Brain microvascular endothelial cell (primary cell): ENCODE measurements at regions not wholly inside any gene's neighbourhood (a gene's known extent, or its start where the extent isn't known, plus 50 kb on each side); places are given as distances from the start of the nearest gene placed in this dataset.

ENCODE experiments used
- DNase-seq: peaks from one replicate; pipeline ENCODE4 v3.0.0-alpha.2; 2020
- H3K27ac ChIP-seq: fragments of 250-450 bp; sonication (Bioruptor Pico); 2 replicates; pipeline ENCODE4 v1.5.1; 2020; ENCODE audit warnings: mild to moderate bottlenecking, moderate library complexity
- H3K27me3 ChIP-seq: fragments of 250-450 bp; sonication (Bioruptor Pico); replicated peaks from 2 replicates; pipeline ENCODE4 v1.5.1; 2020; ENCODE audit warnings: mild to moderate bottlenecking
- H3K36me3 ChIP-seq: fragments of 250-450 bp; sonication (Bioruptor Pico); replicated peaks from 2 replicates; pipeline ENCODE4 v1.5.1; 2020; ENCODE audit warnings: mild to moderate bottlenecking
- H3K4me3 ChIP-seq: 2 replicates; pipeline ENCODE4 v1.5.1; 2011; ENCODE audit warnings: low read depth, mild to moderate bottlenecking, control low read depth, low read length, moderate library complexity
- in situ Hi-C: cut with HindIII; loops from 2 replicates; pipeline ENCODE4 v1.10.0; 2017; ENCODE audit warnings: low sequenced_read_pairs, low pct_ligation_motif_present
- TF ChIP-seq, protein P1 (sequence below): IDR thresholded peaks from 2 replicates; pipeline ENCODE4 v1.5.1; 2011; ENCODE audit warnings: low read depth, mild to moderate bottlenecking, moderate library complexity, low read length, control low read depth, inconsistent platforms; ENCODE audit errors: missing control alignments

DNA sequence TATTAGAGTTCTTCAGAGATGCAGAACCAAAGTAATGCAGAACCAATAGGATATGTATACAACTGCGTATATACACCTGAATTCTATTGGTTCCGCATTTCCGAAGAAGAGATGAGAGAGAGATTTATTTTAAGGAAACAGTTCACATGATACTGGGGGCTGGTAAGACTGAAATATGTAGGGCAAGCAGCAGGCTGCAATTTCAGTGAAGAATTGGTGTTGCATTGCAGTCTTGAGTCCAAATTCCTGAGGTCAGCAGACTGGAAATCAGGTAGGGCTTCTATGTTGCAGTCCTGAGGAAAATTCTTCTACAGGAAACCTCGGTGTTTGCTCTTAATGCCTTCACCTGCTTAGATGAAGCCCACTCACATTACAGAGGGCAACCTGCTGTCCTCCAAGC, 128.2 kb upstream of the MED13 start:
- DNase-seq, result no peak
- Histone ChIP-seq H3K4me3 (no peak overlapping the region), H3K36me3 (no peaks in the 10 kb centered on the region), H3K27ac (no peak overlapping the region), H3K27me3 (no peaks in the 10 kb centered on the region)
- TF ChIP-seq, protein P1, sequence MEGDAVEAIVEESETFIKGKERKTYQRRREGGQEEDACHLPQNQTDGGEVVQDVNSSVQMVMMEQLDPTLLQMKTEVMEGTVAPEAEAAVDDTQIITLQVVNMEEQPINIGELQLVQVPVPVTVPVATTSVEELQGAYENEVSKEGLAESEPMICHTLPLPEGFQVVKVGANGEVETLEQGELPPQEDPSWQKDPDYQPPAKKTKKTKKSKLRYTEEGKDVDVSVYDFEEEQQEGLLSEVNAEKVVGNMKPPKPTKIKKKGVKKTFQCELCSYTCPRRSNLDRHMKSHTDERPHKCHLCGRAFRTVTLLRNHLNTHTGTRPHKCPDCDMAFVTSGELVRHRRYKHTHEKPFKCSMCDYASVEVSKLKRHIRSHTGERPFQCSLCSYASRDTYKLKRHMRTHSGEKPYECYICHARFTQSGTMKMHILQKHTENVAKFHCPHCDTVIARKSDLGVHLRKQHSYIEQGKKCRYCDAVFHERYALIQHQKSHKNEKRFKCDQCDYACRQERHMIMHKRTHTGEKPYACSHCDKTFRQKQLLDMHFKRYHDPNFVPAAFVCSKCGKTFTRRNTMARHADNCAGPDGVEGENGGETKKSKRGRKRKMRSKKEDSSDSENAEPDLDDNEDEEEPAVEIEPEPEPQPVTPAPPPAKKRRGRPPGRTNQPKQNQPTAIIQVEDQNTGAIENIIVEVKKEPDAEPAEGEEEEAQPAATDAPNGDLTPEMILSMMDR, result no peak
- in situ Hi-C loops, result no loop called here

DNA sequence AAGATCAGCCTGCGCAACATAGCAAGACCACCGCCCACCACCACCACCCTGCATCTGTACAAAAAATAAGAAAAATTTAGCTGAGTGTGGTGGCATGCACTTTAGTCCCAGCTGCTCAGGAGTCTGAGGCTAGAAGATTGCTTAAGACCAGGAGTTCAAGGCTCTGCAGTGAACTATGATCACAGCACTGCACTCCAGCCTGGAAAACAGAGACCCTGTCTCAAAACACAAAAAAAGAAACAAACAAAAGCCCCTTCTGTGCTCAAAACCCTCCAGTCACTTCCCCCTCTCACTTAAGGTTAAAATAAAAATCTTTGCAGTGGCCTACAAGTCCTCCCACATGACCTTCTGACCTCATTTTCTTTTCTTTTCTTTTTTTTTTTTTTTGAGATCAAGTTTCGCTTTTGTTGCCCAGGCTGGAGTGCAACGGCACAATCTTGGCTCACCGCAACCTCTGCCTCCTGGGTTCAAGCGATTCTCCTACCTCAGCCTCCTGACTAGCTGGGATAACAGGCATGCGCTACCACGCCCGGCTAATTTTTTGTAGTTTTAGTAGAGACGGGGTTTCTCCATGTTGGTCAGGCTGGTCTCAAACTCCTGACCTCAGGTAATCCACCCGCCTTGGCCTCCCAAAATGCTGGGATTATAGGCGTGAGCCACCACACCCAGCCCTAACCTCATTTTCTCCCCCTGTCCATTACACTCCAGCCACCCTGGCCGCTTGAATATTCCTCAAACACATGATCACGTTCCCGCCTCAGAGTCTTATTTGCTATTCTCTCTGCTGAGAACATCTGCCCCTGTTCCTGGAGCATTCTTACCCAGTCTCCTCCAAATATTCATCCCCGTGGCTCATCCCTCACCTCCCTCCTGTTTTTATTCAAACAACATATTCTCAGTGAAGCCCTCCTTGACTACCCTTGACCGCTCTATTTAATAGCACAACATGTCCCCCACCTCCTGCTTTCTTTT, 126.6 kb upstream of the MED13 start:
- Histone ChIP-seq H3K27me3 (no peaks in the 10 kb centered on the region), H3K4me3 (no peak overlapping the region), H3K27ac (no peak overlapping the region), H3K36me3 (no peaks in the 10 kb centered on the region)
- TF ChIP-seq, protein P1, result no peak
- in situ Hi-C loops, result no loop called here
- no peak for DNase-seq

DNA sequence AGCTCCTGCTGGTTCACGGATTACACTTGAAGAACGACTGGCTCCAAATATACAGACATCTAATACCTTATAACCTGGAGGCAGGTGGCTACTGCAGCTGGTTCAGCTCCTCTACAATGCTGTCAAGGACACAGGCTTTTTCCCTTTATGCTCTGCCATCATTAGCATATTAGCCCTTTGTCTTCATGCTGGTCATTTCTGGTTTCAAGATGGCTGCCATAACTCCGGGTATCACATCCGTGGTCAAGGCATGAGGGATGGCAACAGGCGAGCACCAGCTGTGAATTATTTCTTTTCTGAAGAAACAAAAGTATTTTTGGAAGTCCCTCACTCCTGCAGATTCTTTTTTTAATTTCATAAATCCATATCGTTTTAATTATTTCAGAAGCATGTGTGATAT, 124.3 kb upstream of the MED13 start:
- DNase-seq, result no peak
- H3K27me3 ChIP-seq, result no peaks in the 10 kb centered on the region
- no peaks in the 10 kb centered on the region for H3K36me3 ChIP-seq
- H3K4me3 ChIP-seq, result no peak overlapping the region
- H3K27ac ChIP-seq, result no peak overlapping the region
- in situ Hi-C loops, result no loop called here
- TF ChIP-seq, protein P1, result no peak

DNA sequence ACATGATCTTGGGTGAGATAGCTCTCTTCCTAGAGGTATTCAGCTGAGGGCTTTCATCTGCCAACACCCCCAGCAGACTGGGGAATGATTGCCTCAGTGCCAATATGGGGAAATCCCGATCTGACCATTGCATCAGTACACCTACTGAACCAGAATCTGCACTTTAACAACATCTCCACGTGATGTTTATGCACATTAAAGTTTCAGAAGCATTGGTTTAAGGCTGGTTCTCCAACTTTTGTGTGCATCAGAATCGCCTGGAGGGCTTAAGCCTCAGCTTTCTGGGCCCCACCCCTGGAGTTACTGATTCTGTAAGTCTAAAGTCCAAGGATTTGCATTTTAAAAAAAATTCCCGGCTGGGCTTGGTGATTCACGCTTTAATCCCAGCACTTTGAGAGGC, 123.6 kb upstream of the MED13 start:
- in situ Hi-C loops, result no loop called here
- no peak for DNase-seq
- Histone ChIP-seq H3K4me3 (no peak overlapping the region), H3K27ac (no peak overlapping the region), H3K27me3 (no peaks in the 10 kb centered on the region), H3K36me3 (no peaks in the 10 kb centered on the region)
- TF ChIP-seq, protein P1, result no peak

DNA sequence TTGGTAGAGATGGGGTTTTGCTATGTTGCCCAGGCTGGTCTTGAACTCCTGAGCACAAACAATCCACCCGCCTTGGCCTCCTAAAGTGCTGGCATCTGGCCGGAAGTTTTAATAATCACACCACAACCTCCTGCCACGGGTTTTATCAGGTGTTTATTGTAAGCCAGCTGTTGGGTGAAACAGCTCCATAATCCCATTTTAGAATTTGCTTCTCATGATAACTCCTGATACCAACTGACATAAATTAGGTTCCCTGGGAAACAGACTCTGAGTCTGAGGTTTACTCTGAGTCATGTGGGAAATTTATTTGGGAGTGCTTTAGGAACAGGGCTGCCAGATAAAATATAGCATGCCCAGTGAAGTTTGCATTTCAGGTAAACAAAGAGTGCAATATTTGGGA, 122.6 kb upstream of the MED13 start:
- no peak for DNase-seq
- H3K4me3 ChIP-seq, result no peak overlapping the region

More for the DNA sequence above, 122.6 kb upstream of the MED13 start:
- H3K27me3 ChIP-seq, result no peaks in the 10 kb centered on the region
- H3K27ac ChIP-seq, result no peak overlapping the region
- in situ Hi-C loops, result no loop called here
- TF ChIP-seq, protein P1, result no peak
- H3K36me3 ChIP-seq, result no peaks in the 10 kb centered on the region
